GM06990 (cell line): ENCODE measurements at regions not wholly inside any gene's neighbourhood (a gene's known extent, or its start where the extent isn't known, plus 50 kb on each side); places are given as distances from the start of the nearest gene placed in this dataset.

Source experiments
- DNase-seq: peaks from one replicate; pipeline ENCODE4 v3.0.0-alpha.2; 2011; ENCODE audit not compliant: insufficient read length; ENCODE audit errors: extremely low read depth
- H3K27me3 ChIP-seq: replicated peaks from 2 replicates; pipeline ENCODE4 v1.6.0; 2011; ENCODE audit warnings: low read length; ENCODE audit not compliant: control insufficient read depth, insufficient read depth
- H3K36me3 ChIP-seq: 2 replicates; pipeline ENCODE4 v1.5.1; 2011; ENCODE audit warnings: low read length; ENCODE audit not compliant: control insufficient read depth, insufficient read depth
- H3K4me3 ChIP-seq: replicated peaks from 2 replicates; pipeline ENCODE4 v1.5.1; 2011; ENCODE audit warnings: low read depth, mild to moderate bottlenecking, control low read depth, low read length
- CTCF ChIP-seq: IDR thresholded peaks from 2 replicates; pipeline ENCODE4 v1.5.1; 2011; ENCODE audit warnings: low read length, control low read depth, mild to moderate bottlenecking, inconsistent platforms; ENCODE audit not compliant: insufficient read depth, poor library complexity, severe bottlenecking

- H3K27me3 ChIP-seq: no peaks in the 10 kb centered on the region
- H3K36me3 ChIP-seq: no peaks in the 10 kb centered on the region
- DNase-seq: no peak
- TF ChIP-seq CTCF: no peak
- no peak overlapping the region for H3K4me3 ChIP-seq
Measured at GRCh38 chr14:106776395-106776983, 1250.1 kb downstream of the TMEM121 start.

- TF ChIP-seq CTCF: no peak
- Histone ChIP-seq H3K27me3 (no peaks in the 10 kb centered on the region), H3K36me3 (no peaks in the 10 kb centered on the region), H3K4me3 (no peak overlapping the region)
- no peak for DNase-seq
Measured at GRCh38 chr14:106778986-106779385, 1252.6 kb downstream of the TMEM121 start.

- no peak for DNase-seq
- TF ChIP-seq CTCF: no peak
- H3K4me3 ChIP-seq: no peak overlapping the region
Measured at GRCh38 chr14:106786697-106787096, 1260.3 kb downstream of the TMEM121 start.

GRCh38 chr14:106787626-106788025 is 1261.2 kb downstream of the TMEM121 start:
- Histone ChIP-seq H3K27me3 (no peaks in the 10 kb centered on the region), H3K36me3 (no peaks in the 10 kb centered on the region), H3K4me3 (no peak overlapping the region)
- TF ChIP-seq CTCF: no peak
- no peak for DNase-seq

More at GRCh38 chr14:106786697-106787096, 1260.3 kb downstream of the TMEM121 start:
- H3K36me3 ChIP-seq: no peaks in the 10 kb centered on the region
- no peaks in the 10 kb centered on the region for H3K27me3 ChIP-seq

GRCh38 chr14:106788534-106788933 is 1262.2 kb downstream of the TMEM121 start:
- no peaks in the 10 kb centered on the region for H3K27me3 ChIP-seq
- H3K36me3 ChIP-seq: no peaks in the 10 kb centered on the region
- no peak overlapping the region for H3K4me3 ChIP-seq
- no peak for DNase-seq
- no peak for TF ChIP-seq CTCF

- Histone ChIP-seq H3K4me3 (no peak overlapping the region), H3K36me3 (no peaks in the 10 kb centered on the region), H3K27me3 (no peaks in the 10 kb centered on the region)
- no peak for TF ChIP-seq CTCF
- no peak for DNase-seq
Measured at GRCh38 chr14:106789318-106789717, 1262.9 kb downstream of the TMEM121 start.
